ENCODE measurements at regions not wholly inside any gene's neighbourhood (a gene's known extent, or its start where the extent isn't known, plus 50 kb on each side); places are given as distances from the start of the nearest gene placed in this dataset.

- no peak overlapping the region for H2BK12ac ChIP-seq (ENCODE audit: insufficient read length, low read depth, low read length)
- H3K9me3 Mint-ChIP-seq = no peaks in the 10 kb centered on the region
- no peak overlapping the region for H4K5ac ChIP-seq (ENCODE audit: insufficient read length, low read depth, low read length)
- H4K91ac ChIP-seq (ENCODE audit: insufficient read length, low read depth, low read length) = no peak overlapping the region
- no peak overlapping the region for H3K4me2 ChIP-seq (ENCODE audit: insufficient read depth, insufficient read length, low read length)
- H3K79me1 ChIP-seq (ENCODE audit: insufficient read depth, low read depth, low read length, poor library complexity, severe bottlenecking) = no peaks in the 10 kb centered on the region
- no peaks in the 10 kb centered on the region for H3K27me3 ChIP-seq (ENCODE audit: insufficient read depth, low read length)
- H3K9ac ChIP-seq (ENCODE audit: extremely low read depth, insufficient read length, low read length) = no peak overlapping the region
- no peaks in the 10 kb centered on the region; a peak in 1 of 7 replicates for H3K36me3 Mint-ChIP-seq (ENCODE audit: insufficient read depth in 1 of 3, low read depth in 3 of 3)
- no peak overlapping the region for H2BK15ac ChIP-seq (ENCODE audit: low read depth, low read length)
- no CpG with 5 or more reads among the region's 1 CpG for WGBS (ENCODE audit: extremely low coverage, insufficient read length, low lambda C conversion rate)
- H4K8ac ChIP-seq (replicated peaks; ENCODE audit: insufficient read length, low read depth, low read length) = no peak overlapping the region
- H3K79me2 ChIP-seq (ENCODE audit: insufficient read depth, low read length) = no peaks in the 10 kb centered on the region
- no peaks in the 10 kb centered on the region for H3K4me1 Mint-ChIP-seq
- no peak overlapping the region for H3K27ac Mint-ChIP-seq
- no peaks in the 10 kb centered on the region for H4K20me1 ChIP-seq (ENCODE audit: control insufficient read depth, insufficient read depth, insufficient read length)
- no peak overlapping the region for H3K27ac ChIP-seq (ENCODE audit: insufficient read length, low read depth, low read length)
- H2BK5ac ChIP-seq (ENCODE audit: insufficient read length, low read length) = no peak overlapping the region
- no peak overlapping the region for H2BK120ac ChIP-seq (ENCODE audit: low read depth, low read length, poor library complexity, severe bottlenecking)
- H2BK20ac ChIP-seq (ENCODE audit: low read depth, low read length, poor library complexity, severe bottlenecking) = no peak overlapping the region
- no peaks in the 10 kb centered on the region for H3K23me2 ChIP-seq (ENCODE audit: insufficient read length, low read depth, low read length, poor library complexity, severe bottlenecking)
- peak; percentile 48 for TF ChIP-seq CTCF (conservative IDR thresholded peaks at IDR 0.05)
- DNase-seq = no peak
- no peak overlapping the region for H3K4ac ChIP-seq (ENCODE audit: low read depth, low read length)
- H3K4me1 ChIP-seq (ENCODE audit: insufficient read depth, low read length) = no peaks in the 10 kb centered on the region
- H3K56ac ChIP-seq (ENCODE audit: insufficient read length, low read depth, low read length) = no peak overlapping the region
- H3K23ac ChIP-seq (ENCODE audit: insufficient read length, low read depth, low read length) = no peak overlapping the region
- no peak overlapping the region for H3T11ph ChIP-seq (ENCODE audit: low read length)
- no peak overlapping the region for H3K4me3 Mint-ChIP-seq
- no peak overlapping the region for H3K14ac ChIP-seq (ENCODE audit: insufficient read depth, low read length)
- H3K18ac ChIP-seq (ENCODE audit: insufficient read length, low read depth, low read length) = no peak overlapping the region
- no peaks in the 10 kb centered on the region for H3K9me3 ChIP-seq (ENCODE audit: control insufficient read depth, low read depth, low read length)
- no peak overlapping the region for H2AFZ ChIP-seq (ENCODE audit: low read length)
- H2AK5ac ChIP-seq (ENCODE audit: insufficient read length, low read length) = no peak overlapping the region
- H3K27me3 Mint-ChIP-seq (ENCODE audit: low read depth) = no peaks in the 10 kb centered on the region
These were observed 606.7 kb upstream of the KLHL1 start for GRCh38 chr13:70714993-70715392.
